DOHH2 (cell line): ENCODE measurements at regions not wholly inside any gene's neighbourhood (a gene's known extent, or its start where the extent isn't known, plus 50 kb on each side); places are given as distances from the start of the nearest gene placed in this dataset.

ENCODE experiments used
- H3F3A ChIP-seq: fragments of 200-600 bp; sonication (generic), shearing (Covaris generic); 2 replicates; pipeline ENCODE4 v1.6.0; 2016; ENCODE audit warnings: antibody characterized with exemption, mild to moderate bottlenecking; ENCODE audit not compliant: control insufficient read depth, insufficient read depth
- H3K27ac ChIP-seq: fragments of 200-600 bp; sonication (generic); 2 replicates; pipeline ENCODE4 v1.5.1; 2014; ENCODE audit warnings: low read depth, mild to moderate bottlenecking, low read length, moderate library complexity
- H3K27me3 ChIP-seq: fragments of 200-600 bp; sonication (generic); 2 replicates; pipeline ENCODE4 v1.6.1; 2014; ENCODE audit warnings: mild to moderate bottlenecking, low read length, mixed read lengths; ENCODE audit not compliant: control insufficient read depth
- H3K36me3 ChIP-seq: fragments of 200-600 bp; sonication (generic); 2 replicates; pipeline ENCODE4 v1.6.1; 2014; ENCODE audit warnings: mild to moderate bottlenecking, low read length, moderate library complexity, mixed read lengths; ENCODE audit not compliant: control insufficient read depth
- H3K4me1 ChIP-seq: fragments of 200-600 bp; sonication (generic); 2 replicates; pipeline ENCODE4 v1.6.1; 2014; ENCODE audit warnings: mild to moderate bottlenecking, low read length, mixed read lengths; ENCODE audit not compliant: control insufficient read depth
- H3K4me2 ChIP-seq: fragments of 200-600 bp; sonication (generic); 2 replicates; pipeline ENCODE4 v1.6.0; 2014; ENCODE audit warnings: mild to moderate bottlenecking, low read length, moderate library complexity
- H3K4me3 ChIP-seq: fragments of 200-600 bp; sonication (generic); 2 replicates; pipeline ENCODE4 v1.5.1; 2014; ENCODE audit warnings: mild to moderate bottlenecking, low read length, mixed read lengths
- H3K79me2 ChIP-seq: fragments of 200-600 bp; sonication (generic); 2 replicates; pipeline ENCODE4 v1.6.1; 2014; ENCODE audit warnings: mild to moderate bottlenecking, low read length, mixed read lengths; ENCODE audit not compliant: control insufficient read depth
- H3K9me2 ChIP-seq: fragments of 200-600 bp; sonication (generic); replicated peaks from 2 replicates; pipeline ENCODE4 v1.6.1; 2014; ENCODE audit warnings: mild to moderate bottlenecking, low read length, mixed read lengths; ENCODE audit not compliant: control insufficient read depth
- H3K9me3 ChIP-seq: fragments of 200-600 bp; sonication (generic); 2 replicates; pipeline ENCODE4 v1.6.1; 2014; ENCODE audit warnings: antibody characterized with exemption, low read length, mixed read lengths; ENCODE audit not compliant: control insufficient read depth, insufficient read depth
- H4K20me1 ChIP-seq: fragments of 200-600 bp; sonication (generic); 2 replicates; pipeline ENCODE4 v1.6.0; 2014; ENCODE audit warnings: low read depth, mild to moderate bottlenecking, antibody characterized with exemption, low read length, moderate library complexity; ENCODE audit not compliant: control insufficient read depth, insufficient read depth
- EZH2phosphoT487 ChIP-seq: fragments of 200-600 bp; sonication (generic); IDR thresholded peaks from 2 replicates; pipeline ENCODE4 v1.6.1; 2017; ENCODE audit warnings: borderline replicate concordance, mild to moderate bottlenecking, antibody characterized with exemption, low read length, moderate library complexity, mixed read lengths
- TF ChIP-seq, protein P1 (sequence below): fragments of 200-600 bp; sonication (generic); IDR thresholded peaks from one replicate; pipeline ENCODE4 v1.5.1; 2014; ENCODE audit warnings: antibody characterized with exemption, mild to moderate bottlenecking, low read depth, low read length; ENCODE audit not compliant: poor library complexity, severe bottlenecking

DNA sequence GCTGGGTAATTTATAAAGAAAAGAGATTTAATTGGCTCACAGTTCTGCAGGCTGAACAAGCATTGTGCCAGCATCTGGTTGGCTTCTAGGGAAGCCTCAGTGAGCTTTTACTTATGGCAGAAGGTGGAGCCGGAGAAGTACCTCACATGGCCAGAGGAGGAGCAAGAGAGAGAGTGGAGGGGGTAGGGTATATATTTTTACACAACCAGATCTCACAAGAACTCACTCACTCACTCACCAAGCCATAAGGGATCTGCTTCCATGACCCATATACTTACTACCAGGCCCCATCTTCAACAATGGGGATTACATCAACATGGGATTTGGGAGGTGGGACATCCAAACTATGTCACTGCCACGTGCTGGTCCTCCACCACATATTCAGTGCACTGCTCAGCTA lies 117.2 kb upstream of the PRNP start:
- H3K4me2 ChIP-seq: no peak overlapping the region
- H4K20me1 ChIP-seq: no peaks in the 10 kb centered on the region
- H3K4me1 ChIP-seq: no peaks in the 10 kb centered on the region
- TF ChIP-seq, protein P1, sequence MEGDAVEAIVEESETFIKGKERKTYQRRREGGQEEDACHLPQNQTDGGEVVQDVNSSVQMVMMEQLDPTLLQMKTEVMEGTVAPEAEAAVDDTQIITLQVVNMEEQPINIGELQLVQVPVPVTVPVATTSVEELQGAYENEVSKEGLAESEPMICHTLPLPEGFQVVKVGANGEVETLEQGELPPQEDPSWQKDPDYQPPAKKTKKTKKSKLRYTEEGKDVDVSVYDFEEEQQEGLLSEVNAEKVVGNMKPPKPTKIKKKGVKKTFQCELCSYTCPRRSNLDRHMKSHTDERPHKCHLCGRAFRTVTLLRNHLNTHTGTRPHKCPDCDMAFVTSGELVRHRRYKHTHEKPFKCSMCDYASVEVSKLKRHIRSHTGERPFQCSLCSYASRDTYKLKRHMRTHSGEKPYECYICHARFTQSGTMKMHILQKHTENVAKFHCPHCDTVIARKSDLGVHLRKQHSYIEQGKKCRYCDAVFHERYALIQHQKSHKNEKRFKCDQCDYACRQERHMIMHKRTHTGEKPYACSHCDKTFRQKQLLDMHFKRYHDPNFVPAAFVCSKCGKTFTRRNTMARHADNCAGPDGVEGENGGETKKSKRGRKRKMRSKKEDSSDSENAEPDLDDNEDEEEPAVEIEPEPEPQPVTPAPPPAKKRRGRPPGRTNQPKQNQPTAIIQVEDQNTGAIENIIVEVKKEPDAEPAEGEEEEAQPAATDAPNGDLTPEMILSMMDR: peak; percentile 45
- TF ChIP-seq EZH2phosphoT487: no peak
- H3K79me2 ChIP-seq: no peaks in the 10 kb centered on the region
- no peaks in the 10 kb centered on the region for H3K27me3 ChIP-seq
- H3K9me3 ChIP-seq: no peaks in the 10 kb centered on the region
- no peaks in the 10 kb centered on the region for H3F3A ChIP-seq
- H3K27ac ChIP-seq: no peak overlapping the region
- no peaks in the 10 kb centered on the region for H3K36me3 ChIP-seq
- no peaks in the 10 kb centered on the region for H3K9me2 ChIP-seq
- no peak overlapping the region for H3K4me3 ChIP-seq

DNA sequence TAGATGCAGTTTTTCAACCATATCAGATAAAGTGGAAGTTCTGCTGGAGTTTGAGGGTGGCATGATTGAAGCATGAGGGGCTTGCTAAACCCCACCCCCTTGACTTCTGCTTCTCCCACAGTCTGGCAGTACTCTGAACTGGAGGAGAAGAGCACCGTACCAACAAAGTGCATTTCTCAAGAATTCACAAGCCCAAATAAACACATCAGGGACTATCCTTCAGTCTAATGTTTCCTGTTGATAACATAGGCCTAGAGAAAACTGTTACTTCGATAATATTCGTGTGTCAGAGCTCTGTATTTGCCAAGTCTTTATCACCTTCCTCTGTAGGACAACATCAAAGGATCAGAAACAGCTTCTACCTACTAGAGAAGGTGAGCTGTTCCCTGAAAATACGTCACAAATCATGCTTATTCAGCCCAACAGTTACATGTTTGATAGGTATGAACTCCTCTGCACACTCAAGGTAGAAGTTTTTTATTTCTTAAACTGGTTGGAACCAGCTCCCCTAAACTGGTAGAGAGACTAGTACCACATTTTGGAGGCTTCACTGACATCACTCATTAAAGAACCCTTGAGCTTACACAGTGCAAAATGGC lies 117.8 kb upstream of the PRNP start:
- Histone ChIP-seq H3K4me1 (no peaks in the 10 kb centered on the region), H3K4me3 (no peak overlapping the region), H3K79me2 (no peaks in the 10 kb centered on the region), H3K4me2 (no peak overlapping the region), H3K9me2 (no peaks in the 10 kb centered on the region), H3K27me3 (peaks cover 4% of the 10 kb centered on the region; the same call in 1 of the 2 replicates), H3K27ac (no peak overlapping the region), H3F3A (no peaks in the 10 kb centered on the region), H4K20me1 (no peaks in the 10 kb centered on the region), H3K36me3 (no peaks in the 10 kb centered on the region), H3K9me3 (no peaks in the 10 kb centered on the region)
- no peak for TF ChIP-seq EZH2phosphoT487
- TF ChIP-seq, protein P1: no peak

- TF ChIP-seq EZH2phosphoT487: no peak
- TF ChIP-seq, protein P1: no peak
- H3K27ac ChIP-seq: no peak overlapping the region
- no peaks in the 10 kb centered on the region for H3K4me1 ChIP-seq
- H3K9me3 ChIP-seq: no peaks in the 10 kb centered on the region
- H3K9me2 ChIP-seq: no peaks in the 10 kb centered on the region
- no peaks in the 10 kb centered on the region for H3K79me2 ChIP-seq
- no peaks in the 10 kb centered on the region for H3K36me3 ChIP-seq
- H3K27me3 ChIP-seq: peaks cover 4% of the 10 kb centered on the region; the same call in 1 of the 2 replicates
- no peaks in the 10 kb centered on the region for H4K20me1 ChIP-seq
- H3K4me3 ChIP-seq: no peak overlapping the region
- H3K4me2 ChIP-seq: no peak overlapping the region
- no peaks in the 10 kb centered on the region for H3F3A ChIP-seq
These were observed 119.1 kb upstream of the PRNP start for GRCh38 chr20:4567170-4567569.
